ENCODE measurements at regions not wholly inside any gene's neighbourhood (a gene's known extent, or its start where the extent isn't known, plus 50 kb on each side); places are given as distances from the start of the nearest gene placed in this dataset.
"Not testable (repeated sequence)": the region's sequence is repeated elsewhere in the genome, so short reads cannot be mapped to it uniquely, and the experiment has no call there.

GRCh38 chr7:79647711-79648110 lies 194.2 kb upstream of the MAGI2 start:
- H3K27me3 Mint-ChIP-seq = no peaks in the 10 kb centered on the region
- DNase-seq = no peak
- no peaks in the 10 kb centered on the region for H3K36me3 Mint-ChIP-seq
- H3K4me1 Mint-ChIP-seq = no peaks in the 10 kb centered on the region
- no peak for ATAC-seq (replicated peaks)
- no peaks in the 10 kb centered on the region for H3K9me3 Mint-ChIP-seq
- H3K27ac Mint-ChIP-seq = no peak overlapping the region
- no peak overlapping the region for H3K4me3 Mint-ChIP-seq

GRCh38 chr7:79646278-79646677 lies 192.8 kb upstream of the MAGI2 start:
- no peak for DNase-seq
- no peaks in the 10 kb centered on the region for H3K9me3 Mint-ChIP-seq
- H3K27me3 Mint-ChIP-seq = no peaks in the 10 kb centered on the region
- H3K36me3 Mint-ChIP-seq = no peaks in the 10 kb centered on the region
- H3K4me1 Mint-ChIP-seq = no peaks in the 10 kb centered on the region
- no peak overlapping the region for H3K27ac Mint-ChIP-seq
- no peak for ATAC-seq (replicated peaks)
- no peak overlapping the region for H3K4me3 Mint-ChIP-seq

- ATAC-seq (replicated peaks) = no peak
- no peak for DNase-seq
- no peak overlapping the region for H3K4me3 Mint-ChIP-seq
- H3K27ac Mint-ChIP-seq = no peak overlapping the region
- H3K9me3 Mint-ChIP-seq = no peaks in the 10 kb centered on the region
- no peaks in the 10 kb centered on the region for H3K4me1 Mint-ChIP-seq
- H3K36me3 Mint-ChIP-seq = no peaks in the 10 kb centered on the region
- no peaks in the 10 kb centered on the region for H3K27me3 Mint-ChIP-seq
Measured at GRCh38 chr7:79636849-79637248, 183.4 kb upstream of the MAGI2 start.

GRCh38 chr7:79625921-79626320 lies 172.5 kb upstream of the MAGI2 start:
- not testable (repeated sequence) for H3K4me1 Mint-ChIP-seq; ATAC-seq (replicated peaks); H3K9me3 Mint-ChIP-seq; DNase-seq; H3K36me3 Mint-ChIP-seq; H3K27me3 Mint-ChIP-seq; H3K4me3 Mint-ChIP-seq; H3K27ac Mint-ChIP-seq

GRCh38 chr7:79624336-79624735 lies 170.9 kb upstream of the MAGI2 start:
- H3K4me3 Mint-ChIP-seq = no peak overlapping the region
- H3K27me3 Mint-ChIP-seq = no peaks in the 10 kb centered on the region
- ATAC-seq (replicated peaks) = no peak
- DNase-seq = no peak
- H3K36me3 Mint-ChIP-seq = no peaks in the 10 kb centered on the region
- H3K27ac Mint-ChIP-seq = no peak overlapping the region
- no peaks in the 10 kb centered on the region for H3K9me3 Mint-ChIP-seq
- H3K4me1 Mint-ChIP-seq = no peaks in the 10 kb centered on the region

- Mint-ChIP-seq H3K27ac (no peak overlapping the region), H3K9me3 (no peaks in the 10 kb centered on the region), H3K36me3 (no peaks in the 10 kb centered on the region), H3K4me1 (no peaks in the 10 kb centered on the region), H3K4me3 (no peak overlapping the region), H3K27me3 (no peaks in the 10 kb centered on the region)
- ATAC-seq (replicated peaks) (no peak), DNase-seq (no peak)
Measured at GRCh38 chr7:79622781-79623180, 169.3 kb upstream of the MAGI2 start.

GRCh38 chr7:79620291-79620690 lies 166.8 kb upstream of the MAGI2 start:
- Mint-ChIP-seq H3K27me3 (no peaks in the 10 kb centered on the region), H3K36me3 (no peaks in the 10 kb centered on the region), H3K4me3 (no peak overlapping the region), H3K4me1 (no peaks in the 10 kb centered on the region), H3K27ac (no peak overlapping the region), H3K9me3 (peaks cover 0 to 2% of the 10 kb centered on the region in 2 donors)
- no peak for DNase-seq
- no peak for ATAC-seq (replicated peaks)

- H3K9me3 Mint-ChIP-seq = peaks cover 0 to 2% of the 10 kb centered on the region in 2 donors
Measured at GRCh38 chr7:79619216-79619615, 165.7 kb upstream of the MAGI2 start.

GRCh38 chr7:79615871-79616640 lies 162.6 kb upstream of the MAGI2 start:
- ATAC-seq (replicated peaks) (no peak), DNase-seq (no peak)
- Mint-ChIP-seq H3K36me3 (no peaks in the 10 kb centered on the region), H3K9me3 (peaks cover 0 to 2% of the 10 kb centered on the region in 2 donors), H3K27ac (no peak overlapping the region), H3K27me3 (no peaks in the 10 kb centered on the region), H3K4me1 (no peaks in the 10 kb centered on the region), H3K4me3 (no peak overlapping the region)

More at GRCh38 chr7:79619216-79619615, 165.7 kb upstream of the MAGI2 start:
- Mint-ChIP-seq H3K4me1 (no peaks in the 10 kb centered on the region), H3K4me3 (no peak overlapping the region), H3K36me3 (no peaks in the 10 kb centered on the region), H3K27ac (no peak overlapping the region), H3K27me3 (no peaks in the 10 kb centered on the region)
- ATAC-seq (replicated peaks) (no peak), DNase-seq (no peak)

GRCh38 chr7:79615466-79615865 lies 162.0 kb upstream of the MAGI2 start:
- peaks cover 0 to 2% of the 10 kb centered on the region in 2 donors for H3K9me3 Mint-ChIP-seq
- H3K4me1 Mint-ChIP-seq = no peaks in the 10 kb centered on the region
- no peak overlapping the region for H3K27ac Mint-ChIP-seq
- DNase-seq (no peak), ATAC-seq (replicated peaks) (no peak)
- H3K27me3 Mint-ChIP-seq = no peaks in the 10 kb centered on the region
- no peaks in the 10 kb centered on the region for H3K36me3 Mint-ChIP-seq
- H3K4me3 Mint-ChIP-seq = no peak overlapping the region

GRCh38 chr7:79612903-79613302 lies 159.4 kb upstream of the MAGI2 start:
- Mint-ChIP-seq H3K36me3 (no peaks in the 10 kb centered on the region), H3K27ac (no peak overlapping the region)

GRCh38 chr7:79612022-79612421 lies 158.6 kb upstream of the MAGI2 start:
- Mint-ChIP-seq H3K9me3 (peaks cover 2% of the 10 kb centered on the region in 2 donors), H3K4me1 (no peaks in the 10 kb centered on the region), H3K36me3 (no peaks in the 10 kb centered on the region), H3K27ac (no peak overlapping the region), H3K27me3 (no peaks in the 10 kb centered on the region), H3K4me3 (no peak overlapping the region)
- DNase-seq = no peak
- ATAC-seq (replicated peaks) = no peak

More at GRCh38 chr7:79612903-79613302, 159.4 kb upstream of the MAGI2 start:
- H3K27me3 Mint-ChIP-seq = no peaks in the 10 kb centered on the region
- no peaks in the 10 kb centered on the region for H3K4me1 Mint-ChIP-seq
- DNase-seq (no peak), ATAC-seq (replicated peaks) (no peak)
- peaks cover 0 to 2% of the 10 kb centered on the region in 2 donors for H3K9me3 Mint-ChIP-seq
- H3K4me3 Mint-ChIP-seq = no peak overlapping the region

- H3K4me1 Mint-ChIP-seq = no peaks in the 10 kb centered on the region
- no peaks in the 10 kb centered on the region for H3K27me3 Mint-ChIP-seq
- H3K9me3 Mint-ChIP-seq = peaks cover 0 to 4% of the 10 kb centered on the region in 2 donors
- no peak for DNase-seq
- ATAC-seq (replicated peaks) = no peak
- H3K4me3 Mint-ChIP-seq = no peak overlapping the region
- H3K27ac Mint-ChIP-seq = no peak overlapping the region
- no peaks in the 10 kb centered on the region for H3K36me3 Mint-ChIP-seq
Measured at GRCh38 chr7:79610748-79611304, 157.4 kb upstream of the MAGI2 start.

GRCh38 chr7:79610313-79610712 lies 156.8 kb upstream of the MAGI2 start:
- ATAC-seq (replicated peaks) = no peak
- Mint-ChIP-seq H3K4me1 (no peaks in the 10 kb centered on the region), H3K9me3 (peaks cover 0 to 4% of the 10 kb centered on the region in 2 donors), H3K36me3 (no peaks in the 10 kb centered on the region), H3K27me3 (no peaks in the 10 kb centered on the region), H3K4me3 (no peak overlapping the region), H3K27ac (no peak overlapping the region)
- no peak for DNase-seq

GRCh38 chr7:79608005-79608404 lies 154.5 kb upstream of the MAGI2 start:
- ATAC-seq (replicated peaks) (no peak), DNase-seq (no peak)
- Mint-ChIP-seq H3K36me3 (no peaks in the 10 kb centered on the region), H3K27me3 (no peaks in the 10 kb centered on the region), H3K4me3 (no peak overlapping the region), H3K9me3 (peaks cover 2 to 4% of the 10 kb centered on the region in 2 donors), H3K27ac (no peak overlapping the region), H3K4me1 (no peaks in the 10 kb centered on the region)
